Activated CD4-positive, alpha-beta T cell treated with anti-CD3 and anti-CD28 coated beads for 36 hours (primary cell): ENCODE measurements at regions not wholly inside any gene's neighbourhood (a gene's known extent, or its start where the extent isn't known, plus 50 kb on each side); places are given as distances from the start of the nearest gene placed in this dataset.

Experiments used
- ATAC-seq: fragments of 200-7000 bp; cut with Tn5 transposase; one replicate; pipeline ENCODE4 v1.10.0; 2021; ENCODE audit warnings: mild to moderate bottlenecking, moderate library complexity
- CTCF ChIA-PET: fragments of 350-600 bp; sonication (Branson Sonifier 250); formaldehyde crosslinking; loops from one replicate; lab custom pipeline; 2021; ENCODE audit warnings: antibody characterized with exemption; lab: Charles Lee
- POLR2A ChIA-PET: fragments of 350-600 bp; sonication (Branson Sonifier 250); formaldehyde crosslinking; loops from one replicate; lab custom pipeline; 2021; ENCODE audit warnings: antibody characterized with exemption, inconsistent platforms; lab: Charles Lee
- DNase-seq: peaks from one replicate; pipeline ENCODE4 v3.0.0-alpha.2; 2020
- H3K27ac Mint-ChIP-seq: one replicate; pipeline ENCODE4 v1.8.0; 2021; ENCODE audit warnings: mixed read lengths
- H3K27me3 Mint-ChIP-seq: one replicate; pipeline ENCODE4 v1.8.0; 2021; ENCODE audit warnings: mixed read lengths
- H3K36me3 Mint-ChIP-seq: one replicate; pipeline ENCODE4 v1.8.0; 2021; ENCODE audit warnings: low read depth, mixed read lengths
- H3K4me1 Mint-ChIP-seq: one replicate; pipeline ENCODE4 v1.8.0; 2021; ENCODE audit warnings: mixed read lengths
- H3K4me3 Mint-ChIP-seq: one replicate; pipeline ENCODE4 v1.8.0; 2021; ENCODE audit warnings: mild to moderate bottlenecking, moderate library complexity, mixed read lengths
- H3K9me3 Mint-ChIP-seq: one replicate; pipeline ENCODE4 v1.8.0; 2021; ENCODE audit warnings: low read depth, mixed read lengths
- intact Hi-C, 2 experiments: fragments of 100-400 bp; cut with DNase I in 1 of 2; cut with micrococcal nuclease in 1 of 2; formaldehyde crosslinking; loops; one replicate each; pipeline versions ENCODE4 v1.14.2 to v1.15.1; 2022 to 2024; cut with DNase I, micrococcal nuclease

GRCh38 chr18:61085761-61086160 is 247.5 kb upstream of the CDH20 start:
- Mint-ChIP-seq H3K4me1 (no peaks in the 10 kb centered on the region), H3K27ac (no peak overlapping the region), H3K36me3 (no peaks in the 10 kb centered on the region), H3K9me3 (no peaks in the 10 kb centered on the region), H3K4me3 (no peak overlapping the region), H3K27me3 (no peaks in the 10 kb centered on the region)
- intact Hi-C loops, result no loop called here
- ChIA-PET POLR2A (no interaction called here), CTCF (interaction anchor here (0.8 to 1.1 kb wide), 2 partner anchors 9 to 1036 kb away, joined by 3 read pairs; no protein-coding TSS in a partner anchor)
- ATAC-seq, result no peak
- no peak for DNase-seq

- no peak overlapping the region for H3K27ac Mint-ChIP-seq
- H3K27me3 Mint-ChIP-seq, result no peaks in the 10 kb centered on the region
- intact Hi-C loops, result no loop called here
- ATAC-seq (no peak), DNase-seq (no peak)
- POLR2A ChIA-PET, result no interaction called here
- CTCF ChIA-PET, result interaction anchor here (0.7 to 1.1 kb wide), 2 partner anchors 8 to 14 kb away, joined by 3 read pairs; no protein-coding TSS in a partner anchor
- no peaks in the 10 kb centered on the region for H3K9me3 Mint-ChIP-seq
- H3K4me3 Mint-ChIP-seq, result no peak overlapping the region
- no peaks in the 10 kb centered on the region for H3K36me3 Mint-ChIP-seq
- H3K4me1 Mint-ChIP-seq, result no peaks in the 10 kb centered on the region
These were observed 246.6 kb upstream of the CDH20 start for GRCh38 chr18:61086657-61087056.

GRCh38 chr18:61091379-61091778 is 241.9 kb upstream of the CDH20 start:
- Mint-ChIP-seq H3K9me3 (no peaks in the 10 kb centered on the region), H3K27me3 (no peaks in the 10 kb centered on the region), H3K4me3 (no peak overlapping the region), H3K27ac (no peak overlapping the region), H3K36me3 (no peaks in the 10 kb centered on the region), H3K4me1 (no peaks in the 10 kb centered on the region)
- ATAC-seq, result no peak
- POLR2A ChIA-PET, result no interaction called here
- CTCF ChIA-PET, result interaction anchor here (0.6 kb wide), 1 partner anchor 30 kb away, joined by 3 read pairs; no protein-coding TSS in a partner anchor
- intact Hi-C loops, result no loop called here
- DNase-seq, result no peak

DNA sequence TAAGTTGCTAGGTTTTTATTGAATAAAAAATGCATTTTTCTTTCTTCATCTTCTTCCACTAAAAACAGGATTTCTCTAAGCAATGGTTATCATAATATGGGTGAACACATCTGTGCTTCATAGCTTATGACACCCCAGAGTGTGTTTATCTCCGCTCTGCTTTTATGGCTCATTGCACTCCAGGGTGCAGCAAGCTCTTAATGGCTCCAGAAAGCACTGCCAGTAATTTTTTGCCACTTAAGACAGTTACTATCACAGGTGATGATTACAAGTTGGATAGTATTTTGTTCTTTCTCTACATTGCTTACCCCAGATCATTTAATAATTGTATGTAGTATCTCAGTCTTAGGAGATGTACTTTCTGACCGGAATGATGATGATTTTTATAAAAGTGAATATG is 239.3 kb upstream of the CDH20 start:
- intact Hi-C loops, result no loop called here

DNA sequence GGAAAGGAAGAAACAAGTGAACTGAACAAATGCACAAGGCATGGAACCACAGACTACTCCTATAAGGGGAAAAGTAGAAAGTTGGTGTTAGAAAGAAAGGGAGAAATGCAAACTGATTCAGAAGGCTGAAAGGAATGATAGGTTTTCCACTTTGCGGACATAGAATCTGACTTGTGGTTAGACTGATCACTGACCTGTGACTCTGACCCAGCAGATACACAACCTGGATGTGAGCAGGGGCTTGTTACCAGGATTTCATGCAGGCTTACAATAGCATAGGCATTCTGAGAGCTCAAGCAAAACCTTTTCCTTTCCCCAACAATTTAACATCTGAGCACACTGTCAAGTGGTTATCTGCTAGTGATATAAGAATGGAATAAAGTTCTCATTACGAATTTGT is 237.0 kb upstream of the CDH20 start:
- Mint-ChIP-seq H3K36me3 (no peaks in the 10 kb centered on the region), H3K27me3 (no peaks in the 10 kb centered on the region), H3K9me3 (no peaks in the 10 kb centered on the region), H3K4me3 (no peak overlapping the region), H3K27ac (no peak overlapping the region), H3K4me1 (no peaks in the 10 kb centered on the region)
- intact Hi-C loops, result no loop called here
- CTCF ChIA-PET, result no interaction called here
- POLR2A ChIA-PET, result no interaction called here
- DNase-seq (no peak), ATAC-seq (no peak)

More for the DNA sequence above, 239.3 kb upstream of the CDH20 start:
- no peaks in the 10 kb centered on the region for H3K27me3 Mint-ChIP-seq
- H3K27ac Mint-ChIP-seq, result no peak overlapping the region
- no peak overlapping the region for H3K4me3 Mint-ChIP-seq
- H3K36me3 Mint-ChIP-seq, result no peaks in the 10 kb centered on the region
- no peak for DNase-seq
- H3K4me1 Mint-ChIP-seq, result no peaks in the 10 kb centered on the region
- ChIA-PET CTCF (no interaction called here), POLR2A (no interaction called here)
- H3K9me3 Mint-ChIP-seq, result no peaks in the 10 kb centered on the region
- no peak for ATAC-seq

GRCh38 chr18:61107113-61107512 is 226.1 kb upstream of the CDH20 start:
- POLR2A ChIA-PET, result no interaction called here
- no peak for DNase-seq
- no peak for ATAC-seq
- Mint-ChIP-seq H3K36me3 (no peaks in the 10 kb centered on the region), H3K27ac (no peak overlapping the region), H3K4me1 (no peaks in the 10 kb centered on the region), H3K4me3 (no peak overlapping the region), H3K9me3 (peaks cover 2% of the 10 kb centered on the region), H3K27me3 (no peaks in the 10 kb centered on the region)
- intact Hi-C loops, result no loop called here
- CTCF ChIA-PET, result no interaction called here

DNA sequence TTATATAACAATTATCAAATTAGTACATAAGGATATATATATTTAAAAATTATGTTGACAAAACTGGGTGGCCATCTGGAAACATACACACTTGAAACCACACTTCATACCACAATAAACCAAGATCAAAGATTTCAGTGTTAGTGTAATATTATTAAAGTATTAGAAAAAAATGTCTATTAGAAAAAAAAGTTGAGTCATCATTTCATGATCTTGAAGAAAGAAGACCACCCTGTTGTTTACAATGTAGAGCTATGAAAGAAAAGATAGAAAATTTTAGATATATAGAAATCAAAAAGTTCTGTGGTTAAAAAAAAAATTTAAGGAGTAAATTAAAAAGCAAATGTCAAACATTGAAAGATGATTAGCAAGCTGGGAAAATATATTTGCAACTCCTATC is 224.5 kb upstream of the CDH20 start:
- CTCF ChIA-PET, result no interaction called here
- intact Hi-C loops, result no loop called here
- H3K27me3 Mint-ChIP-seq, result no peaks in the 10 kb centered on the region
- no peak overlapping the region for H3K27ac Mint-ChIP-seq
- DNase-seq, result no peak
- no peak for ATAC-seq
- no peaks in the 10 kb centered on the region for H3K36me3 Mint-ChIP-seq
- no peaks in the 10 kb centered on the region for H3K4me1 Mint-ChIP-seq
- POLR2A ChIA-PET, result no interaction called here
- H3K4me3 Mint-ChIP-seq, result no peak overlapping the region
- peaks cover 2% of the 10 kb centered on the region for H3K9me3 Mint-ChIP-seq

- DNase-seq, result no peak
- H3K27ac Mint-ChIP-seq, result no peak overlapping the region
These were observed 209.9 kb upstream of the CDH20 start for GRCh38 chr18:61123309-61123708.

GRCh38 chr18:61127714-61128467 is 205.3 kb upstream of the CDH20 start:
- ATAC-seq (no peak), DNase-seq (no peak)
- intact Hi-C loops, result loop anchor here in 1 of 2 experiments (10.0 kb wide), 1 partner anchor 63 kb away; no protein-coding TSS in a partner anchor
- Mint-ChIP-seq H3K9me3 (no peaks in the 10 kb centered on the region), H3K36me3 (no peaks in the 10 kb centered on the region), H3K27ac (no peak overlapping the region), H3K4me1 (no peaks in the 10 kb centered on the region), H3K27me3 (no peaks in the 10 kb centered on the region), H3K4me3 (no peak overlapping the region)
- ChIA-PET CTCF (interaction anchor here (1.1 to 1.2 kb wide), 2 partner anchors 12 to 26 kb away, joined by 3 read pairs; no protein-coding TSS in a partner anchor), POLR2A (no interaction called here)

More at GRCh38 chr18:61123309-61123708, 209.9 kb upstream of the CDH20 start:
- no peaks in the 10 kb centered on the region for H3K27me3 Mint-ChIP-seq
- no peaks in the 10 kb centered on the region for H3K36me3 Mint-ChIP-seq
- CTCF ChIA-PET, result no interaction called here
- no peaks in the 10 kb centered on the region for H3K9me3 Mint-ChIP-seq
- no peak overlapping the region for H3K4me3 Mint-ChIP-seq
- POLR2A ChIA-PET, result no interaction called here
- ATAC-seq, result no peak
- intact Hi-C loops, result loop anchor here in 1 of 2 experiments (10.0 kb wide), 1 partner anchor 59 kb away; no protein-coding TSS in a partner anchor
- H3K4me1 Mint-ChIP-seq, result no peaks in the 10 kb centered on the region

DNA sequence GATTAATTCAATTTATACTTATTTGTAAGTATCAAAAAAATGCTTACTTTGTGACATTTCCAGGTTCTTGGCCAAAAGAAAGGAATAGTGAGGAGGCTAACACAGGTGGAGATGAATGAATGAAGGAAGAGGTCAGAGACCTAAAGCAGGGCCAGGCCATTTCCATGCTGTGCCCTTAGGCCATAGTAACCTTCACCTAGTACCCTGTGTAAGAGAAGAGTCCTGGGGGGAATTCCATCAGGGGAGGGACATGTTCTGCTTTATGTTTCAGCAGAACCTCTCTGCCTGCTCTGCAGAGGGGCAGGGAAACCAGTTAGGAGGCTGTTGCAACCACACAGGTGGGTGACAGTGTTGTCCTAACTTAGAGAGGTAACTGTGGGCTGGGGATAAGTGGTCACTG is 204.2 kb upstream of the CDH20 start:
- Mint-ChIP-seq H3K27ac (no peak overlapping the region), H3K4me3 (no peak overlapping the region), H3K36me3 (no peaks in the 10 kb centered on the region), H3K27me3 (no peaks in the 10 kb centered on the region), H3K9me3 (no peaks in the 10 kb centered on the region), H3K4me1 (no peaks in the 10 kb centered on the region)
- ChIA-PET CTCF (interaction anchor here (0.7 to 0.8 kb wide), 2 partner anchors 12 to 111 kb away, joined by 3 to 4 read pairs; no protein-coding TSS in a partner anchor), POLR2A (no interaction called here)
- DNase-seq, result no peak
- no peak for ATAC-seq
- intact Hi-C loops, result loop anchor here in 1 of 2 experiments (10.0 kb wide), 1 partner anchor 64 kb away; no protein-coding TSS in a partner anchor

DNA sequence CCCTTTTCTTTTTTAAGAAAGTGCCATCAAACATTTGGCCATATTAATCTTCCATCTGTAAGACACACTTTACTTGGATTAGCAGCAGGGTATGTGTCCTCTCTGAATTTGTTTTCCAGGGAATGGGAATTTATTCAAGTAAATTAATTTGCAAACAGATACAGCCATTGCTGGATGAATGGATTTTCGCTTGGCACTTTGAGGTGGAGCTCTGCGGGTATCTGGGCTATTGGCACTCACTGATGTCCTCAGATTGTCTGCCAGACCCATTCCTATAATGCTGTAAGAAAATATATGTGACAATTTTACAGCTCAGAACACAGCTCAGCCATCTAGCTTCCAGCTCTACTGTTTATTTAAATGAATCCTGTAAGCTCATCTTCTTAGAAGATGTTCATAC is 201.2 kb upstream of the CDH20 start:
- Mint-ChIP-seq H3K9me3 (no peaks in the 10 kb centered on the region), H3K27ac (no peak overlapping the region), H3K4me1 (no peaks in the 10 kb centered on the region), H3K36me3 (no peaks in the 10 kb centered on the region), H3K27me3 (no peaks in the 10 kb centered on the region), H3K4me3 (no peak overlapping the region)
- ATAC-seq (no peak), DNase-seq (no peak)
- CTCF ChIA-PET, result no interaction called here
- POLR2A ChIA-PET, result no interaction called here
- intact Hi-C loops, result no loop called here

- intact Hi-C loops, result no loop called here
- Mint-ChIP-seq H3K4me1 (no peaks in the 10 kb centered on the region), H3K36me3 (no peaks in the 10 kb centered on the region), H3K27me3 (no peaks in the 10 kb centered on the region), H3K27ac (no peak overlapping the region), H3K9me3 (no peaks in the 10 kb centered on the region), H3K4me3 (no peak overlapping the region)
- CTCF ChIA-PET, result no interaction called here
- ATAC-seq (no peak), DNase-seq (no peak)
- POLR2A ChIA-PET, result no interaction called here
These were observed 199.4 kb upstream of the CDH20 start for GRCh38 chr18:61133783-61134182.
